ENCODE measurements at regions not wholly inside any gene's neighbourhood (a gene's known extent, or its start where the extent isn't known, plus 50 kb on each side); places are given as distances from the start of the nearest gene placed in this dataset.

GRCh38 chr2:147364597-147364996 lies 480.2 kb upstream of the ACVR2A start:
- H3K79me2 ChIP-seq (ENCODE audit: control insufficient read depth, insufficient read depth, low read length): no peaks in the 10 kb centered on the region
- H3K4me1 ChIP-seq (ENCODE audit: control insufficient read depth, extremely low read depth, insufficient read depth, low read length): no peaks in the 10 kb centered on the region
- no peaks in the 10 kb centered on the region for H3K36me3 ChIP-seq (ENCODE audit: control insufficient read depth, insufficient read depth, low read length)
- DNase-seq (ENCODE audit: low read depth in 2 of 2): no peak
- no peak overlapping the region for H2AFZ ChIP-seq (ENCODE audit: low read length)
- no peak overlapping the region for H3K4me3 ChIP-seq (replicated peaks in 1 of 4; ENCODE audit: control extremely low read depth in 1 of 4, insufficient read depth in 1 of 4, low read depth in 3 of 4, low read length in 4 of 4)
- H3K27me3 ChIP-seq (ENCODE audit: control insufficient read depth, insufficient read depth, low read length): no peaks in the 10 kb centered on the region
- H3K9me3 ChIP-seq (ENCODE audit: control insufficient read depth, insufficient read depth, low read depth, low read length): no peaks in the 10 kb centered on the region
- H3K27ac ChIP-seq (ENCODE audit: insufficient read depth, low read length): no peak overlapping the region
- TF ChIP-seq CTCF (conservative IDR thresholded peaks at IDR 0.05 in 1 of 2, IDR thresholded peaks at IDR 0.05 in 1 of 2; ENCODE audit: low read depth in 1 of 2, low read length in 2 of 2) (no peak), EZH2 (IDR thresholded peaks at IDR 0.05; ENCODE audit: low read length, missing control alignments) (no peak)
- H3K4me2 ChIP-seq (ENCODE audit: extremely low read depth, insufficient read depth, low read length): no peak overlapping the region
- no peak overlapping the region for H3K9ac ChIP-seq (ENCODE audit: insufficient read depth, low read length)
- H4K20me1 ChIP-seq (ENCODE audit: control insufficient read depth, extremely low read depth, insufficient read depth, low read length): no peaks in the 10 kb centered on the region

- no peak for DNase-seq (ENCODE audit: low read depth in 2 of 2)
- H2AFZ ChIP-seq (ENCODE audit: low read length): no peak overlapping the region
- no peaks in the 10 kb centered on the region for H3K27me3 ChIP-seq (ENCODE audit: control insufficient read depth, insufficient read depth, low read length)
- no peaks in the 10 kb centered on the region for H4K20me1 ChIP-seq (ENCODE audit: control insufficient read depth, extremely low read depth, insufficient read depth, low read length)
- H3K9me3 ChIP-seq (ENCODE audit: control insufficient read depth, insufficient read depth, low read depth, low read length): no peaks in the 10 kb centered on the region
- no peak overlapping the region for H3K9ac ChIP-seq (ENCODE audit: insufficient read depth, low read length)
- no peak overlapping the region for H3K4me3 ChIP-seq (replicated peaks in 1 of 4; ENCODE audit: control extremely low read depth in 1 of 4, insufficient read depth in 1 of 4, low read depth in 3 of 4, low read length in 4 of 4)
- TF ChIP-seq CTCF (conservative IDR thresholded peaks at IDR 0.05 in 1 of 2, IDR thresholded peaks at IDR 0.05 in 1 of 2; ENCODE audit: low read depth in 1 of 2, low read length in 2 of 2) (no peak), EZH2 (IDR thresholded peaks at IDR 0.05; ENCODE audit: low read length, missing control alignments) (no peak)
- H3K36me3 ChIP-seq (ENCODE audit: control insufficient read depth, insufficient read depth, low read length): no peaks in the 10 kb centered on the region
- H3K4me2 ChIP-seq (ENCODE audit: extremely low read depth, insufficient read depth, low read length): no peak overlapping the region
- H3K79me2 ChIP-seq (ENCODE audit: control insufficient read depth, insufficient read depth, low read length): no peaks in the 10 kb centered on the region
- H3K27ac ChIP-seq (ENCODE audit: insufficient read depth, low read length): no peak overlapping the region
- H3K4me1 ChIP-seq (ENCODE audit: control insufficient read depth, extremely low read depth, insufficient read depth, low read length): no peaks in the 10 kb centered on the region
Observed at GRCh38 chr2:147363181-147363580, 481.6 kb upstream of the ACVR2A start.

GRCh38 chr2:147358375-147358774 lies 486.5 kb upstream of the ACVR2A start:
- TF ChIP-seq EZH2 (IDR thresholded peaks at IDR 0.05; ENCODE audit: low read length, missing control alignments) (no peak), CTCF (conservative IDR thresholded peaks at IDR 0.05 in 1 of 2, IDR thresholded peaks at IDR 0.05 in 1 of 2; ENCODE audit: low read depth in 1 of 2, low read length in 2 of 2) (no peak)
- no peak for DNase-seq (ENCODE audit: low read depth in 2 of 2)
- Histone ChIP-seq H3K36me3 (ENCODE audit: control insufficient read depth, insufficient read depth, low read length) (no peaks in the 10 kb centered on the region), H3K9me3 (ENCODE audit: control insufficient read depth, insufficient read depth, low read depth, low read length) (no peaks in the 10 kb centered on the region), H3K79me2 (ENCODE audit: control insufficient read depth, insufficient read depth, low read length) (no peaks in the 10 kb centered on the region), H3K4me1 (ENCODE audit: control insufficient read depth, extremely low read depth, insufficient read depth, low read length) (no peaks in the 10 kb centered on the region), H2AFZ (ENCODE audit: low read length) (no peak overlapping the region), H3K27ac (ENCODE audit: insufficient read depth, low read length) (no peak overlapping the region), H3K27me3 (ENCODE audit: control insufficient read depth, insufficient read depth, low read length) (no peaks in the 10 kb centered on the region), H3K4me3 (replicated peaks in 1 of 4; ENCODE audit: control extremely low read depth in 1 of 4, insufficient read depth in 1 of 4, low read depth in 3 of 4, low read length in 4 of 4) (no peak overlapping the region), H4K20me1 (ENCODE audit: control insufficient read depth, extremely low read depth, insufficient read depth, low read length) (no peaks in the 10 kb centered on the region), H3K9ac (ENCODE audit: insufficient read depth, low read length) (no peak overlapping the region), H3K4me2 (ENCODE audit: extremely low read depth, insufficient read depth, low read length) (no peak overlapping the region)

All from fibroblast of lung (primary cell).